ENCODE measurements at regions not wholly inside any gene's neighbourhood (a gene's known extent, or its start where the extent isn't known, plus 50 kb on each side); places are given as distances from the start of the nearest gene placed in this dataset.

GRCh38 chr16:76819226-76819916 is 371.6 kb upstream of the MON1B start:
- DNase-seq, result no peak

- no peak for DNase-seq
Measured at GRCh38 chr16:76824221-76824620, 366.8 kb upstream of the MON1B start.

GRCh38 chr16:76824791-76825190 is 366.2 kb upstream of the MON1B start:
- no peak for DNase-seq

GRCh38 chr16:76835339-76835738 is 355.7 kb upstream of the MON1B start:
- DNase-seq, result no peak

- DNase-seq, result no peak
Measured at GRCh38 chr16:76835779-76836300, 355.1 kb upstream of the MON1B start.

GRCh38 chr16:76837872-76838271 is 353.1 kb upstream of the MON1B start:
- DNase-seq, result no peak

- no peak for DNase-seq
Measured at GRCh38 chr16:76854234-76854633, 336.8 kb upstream of the MON1B start.

GRCh38 chr16:76856112-76856511 is 334.9 kb upstream of the MON1B start:
- no peak for DNase-seq

- DNase-seq, result no peak
Measured at GRCh38 chr16:76857402-76857801, 333.6 kb upstream of the MON1B start.

GRCh38 chr16:76862901-76863300 is 328.1 kb upstream of the MON1B start:
- no peak for DNase-seq

- no peak for DNase-seq
Measured at GRCh38 chr16:76866994-76867393, 324.0 kb upstream of the MON1B start.

- no peak for DNase-seq
Measured at GRCh38 chr16:76875898-76876297, 315.1 kb upstream of the MON1B start.

- no peak for DNase-seq
Measured at GRCh38 chr16:76879420-76879819, 311.6 kb upstream of the MON1B start.

GRCh38 chr16:76880523-76880922 is 310.5 kb upstream of the MON1B start:
- DNase-seq, result peak in 1 of 2 experiments; percentile 0

GRCh38 chr16:76882105-76882504 is 308.9 kb upstream of the MON1B start:
- no peak for DNase-seq

- no peak for DNase-seq
Measured at GRCh38 chr16:76883076-76883475, 307.9 kb upstream of the MON1B start.

- no peak for DNase-seq
Measured at GRCh38 chr16:76885776-76886537, 305.0 kb upstream of the MON1B start.

- DNase-seq, result no peak
Measured at GRCh38 chr16:76897816-76898215, 293.2 kb upstream of the MON1B start.

- DNase-seq, result no peak
Measured at GRCh38 chr16:76899767-76900166, 291.2 kb upstream of the MON1B start.

- no peak for DNase-seq
Measured at GRCh38 chr16:76900285-76901263, 290.4 kb upstream of the MON1B start.

- DNase-seq, result no peak
Measured at GRCh38 chr16:76906552-76906951, 284.4 kb upstream of the MON1B start.

GRCh38 chr16:76910931-76911330 is 280.1 kb upstream of the MON1B start:
- no peak for DNase-seq

GRCh38 chr16:76913046-76913445 is 277.9 kb upstream of the MON1B start:
- no peak for DNase-seq
